Effector CD4-positive, alpha-beta T cell (primary cell): ENCODE measurements at regions not wholly inside any gene's neighbourhood (a gene's known extent, or its start where the extent isn't known, plus 50 kb on each side); places are given as distances from the start of the nearest gene placed in this dataset.
"Not testable (repeated sequence)": the region's sequence is repeated elsewhere in the genome, so short reads cannot be mapped to it uniquely, and the experiment has no call there.

ENCODE experiments used
- DNase-seq: peaks from one replicate; pipeline ENCODE4 v3.0.0-alpha.2; 2020

DNA sequence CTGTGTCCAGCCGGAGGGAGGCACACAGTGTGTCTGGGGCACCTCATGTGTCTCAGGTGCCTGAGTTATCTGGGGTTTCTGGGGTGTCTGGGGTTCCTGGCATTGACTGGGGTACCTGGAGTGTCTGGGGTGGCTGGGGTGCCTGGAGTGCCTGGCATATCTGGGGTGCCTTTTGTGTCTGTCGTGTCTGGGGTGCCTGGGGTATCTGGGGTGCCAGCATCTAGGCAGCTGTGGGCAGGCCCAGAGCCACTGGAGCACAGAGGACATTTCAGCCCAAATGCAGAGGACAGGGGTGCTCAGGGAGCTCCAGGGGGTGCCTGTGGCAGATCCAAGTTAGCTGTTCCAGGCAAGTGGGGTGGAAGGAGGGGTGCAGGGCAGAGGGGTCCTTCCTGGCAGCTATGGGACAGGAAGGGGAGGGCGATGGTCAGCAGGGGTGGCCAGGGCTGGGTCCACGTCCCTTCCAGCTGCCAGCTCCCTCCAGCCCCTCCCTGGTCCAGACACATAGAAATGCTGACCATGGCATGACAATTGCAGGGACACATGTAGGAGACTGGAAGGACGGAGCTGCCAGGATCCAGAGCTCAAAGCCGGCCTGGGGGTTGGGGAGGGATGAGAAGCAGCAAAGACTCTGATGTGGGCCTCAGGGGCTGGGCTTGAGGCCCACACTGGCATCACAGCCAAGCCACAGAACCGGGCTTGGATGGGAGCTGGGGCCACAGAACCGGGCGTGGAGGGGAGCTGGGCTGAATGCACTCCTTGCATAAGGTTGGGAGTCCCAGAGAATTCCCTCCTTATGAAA lies 133.0 kb downstream of the BRD1 start:
- no peak for DNase-seq

DNA sequence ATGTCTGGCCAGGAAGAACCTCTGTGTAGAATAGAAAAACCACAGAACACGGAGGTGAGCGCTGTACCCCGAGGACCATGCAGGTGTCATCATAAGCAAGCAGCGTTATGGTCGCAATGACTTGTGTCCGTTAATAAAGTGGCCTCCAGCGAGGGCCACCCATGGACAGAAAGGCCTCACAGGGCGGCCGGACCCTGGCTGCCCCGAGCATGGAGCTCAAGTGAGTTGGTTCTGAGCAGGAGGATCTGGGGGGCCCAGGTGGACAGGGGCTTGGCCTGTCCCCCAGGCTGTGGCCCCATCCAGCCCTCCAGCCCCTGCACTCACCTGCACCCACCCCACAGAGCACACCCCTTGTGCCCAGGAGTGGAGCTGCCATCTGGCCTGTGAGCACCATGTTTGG lies 133.8 kb downstream of the BRD1 start:
- no peak for DNase-seq

DNA sequence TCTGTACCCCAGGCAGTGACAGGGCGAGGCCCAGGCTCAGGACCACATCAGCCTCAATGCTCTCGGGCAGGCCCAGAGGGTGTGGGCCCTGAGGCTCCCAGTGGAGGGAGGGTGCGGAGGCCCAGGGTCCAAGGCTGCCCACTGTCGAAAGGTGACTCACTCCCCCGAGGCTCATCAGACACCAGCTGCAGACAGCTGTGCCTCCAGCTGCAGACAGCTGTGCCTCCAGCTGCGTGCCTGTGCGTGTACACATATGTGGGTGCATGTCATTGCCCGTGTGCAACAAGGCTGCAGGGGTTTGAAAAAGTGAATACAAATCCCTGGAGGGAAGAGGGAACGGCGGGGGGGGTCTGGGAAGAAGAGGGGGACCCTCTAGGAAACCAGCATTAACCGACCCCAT lies 134.3 kb downstream of the BRD1 start:
- DNase-seq: no peak

DNA sequence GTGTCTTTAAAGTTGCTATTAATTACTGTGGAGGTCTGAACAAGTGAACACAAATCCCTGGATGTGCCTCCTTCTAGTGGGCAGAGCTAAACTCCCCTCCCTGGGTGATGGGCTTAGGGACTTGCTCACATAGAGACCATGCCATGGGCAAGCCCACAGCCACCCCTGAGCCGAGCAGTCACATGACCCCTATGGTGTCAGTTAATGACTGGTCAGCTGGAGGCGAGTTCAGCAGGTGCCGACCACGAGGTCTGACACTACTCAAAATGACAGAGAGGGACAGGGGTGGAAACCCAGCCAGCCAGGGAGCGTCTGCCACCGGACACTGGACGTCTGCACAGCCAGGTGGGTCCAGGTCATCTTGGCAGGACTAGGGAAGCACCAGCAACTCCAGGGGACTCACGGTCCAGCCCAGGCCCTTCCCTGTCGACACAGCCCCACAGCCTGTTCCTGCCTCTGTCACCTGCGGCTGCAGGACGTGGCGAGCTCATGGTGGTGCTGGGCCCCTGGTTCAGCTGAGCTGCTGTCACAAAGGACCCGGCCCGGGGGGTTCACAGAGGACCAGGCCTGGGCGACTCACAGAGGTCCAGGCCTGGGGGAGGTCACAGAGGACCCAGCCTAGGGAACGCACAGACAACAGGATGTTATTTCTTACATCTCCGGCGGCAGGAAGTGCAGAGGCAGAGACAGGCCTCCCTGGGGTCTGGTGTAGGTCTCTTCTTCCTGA lies 135.0 kb downstream of the BRD1 start:
- no peak for DNase-seq

DNA sequence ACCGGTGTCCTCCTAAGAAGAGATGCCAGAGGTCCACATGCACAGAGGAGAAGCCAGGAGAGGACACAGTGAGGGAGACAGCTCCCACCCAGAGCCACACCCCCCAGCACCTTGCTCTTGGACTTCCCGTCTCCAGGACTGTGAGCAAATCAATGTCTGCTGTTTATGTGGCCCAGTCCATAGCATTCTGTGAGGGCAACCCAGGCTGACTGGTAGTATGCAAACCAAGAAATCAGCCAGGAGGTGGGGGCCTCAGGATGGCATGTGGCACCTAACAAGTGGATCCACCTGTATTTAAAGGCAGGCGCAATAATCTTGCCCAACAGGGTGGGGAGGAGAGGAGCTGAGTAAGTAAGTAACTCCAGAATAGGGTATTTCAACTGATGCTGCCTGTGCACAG lies 136.4 kb downstream of the BRD1 start:
- no peak for DNase-seq

DNA sequence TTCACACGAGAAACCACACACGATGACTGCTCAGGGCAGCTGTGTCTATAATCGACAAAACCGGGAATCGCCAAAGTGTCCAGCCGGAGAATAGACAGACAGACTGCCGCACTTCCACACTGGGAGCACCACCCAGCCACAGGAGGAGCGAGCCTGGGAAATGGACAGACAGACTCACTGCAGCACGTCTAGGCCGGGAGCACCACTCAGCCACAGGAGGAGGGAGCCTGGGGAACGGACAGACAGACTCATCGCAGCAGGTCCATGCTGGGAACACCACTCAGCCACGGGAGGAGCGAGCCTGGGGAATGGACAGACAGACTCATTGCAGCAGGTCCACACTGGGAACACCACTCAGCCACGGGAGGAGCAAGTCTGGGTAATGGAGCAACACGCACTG lies 137.2 kb downstream of the BRD1 start:
- DNase-seq: no peak

DNA sequence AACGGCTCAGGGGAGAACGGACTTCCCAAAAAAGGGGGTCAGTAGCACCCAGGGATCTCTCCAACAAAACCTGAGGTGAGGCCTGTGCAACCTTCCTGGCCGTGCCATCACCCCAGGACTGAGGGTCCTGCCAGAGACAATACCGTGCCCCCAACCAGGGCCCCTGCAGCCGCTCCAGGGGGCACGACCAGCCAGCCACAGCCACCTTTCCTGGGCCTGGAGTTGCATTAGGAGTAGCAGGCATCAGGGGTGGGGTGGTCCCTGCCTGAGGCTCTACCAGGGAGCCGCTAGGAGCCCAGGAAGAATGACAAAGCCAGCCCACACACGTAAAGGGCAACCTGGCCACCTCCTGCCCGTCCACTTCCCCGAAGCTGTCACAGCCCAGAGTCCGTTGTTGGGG lies 137.8 kb downstream of the BRD1 start:
- DNase-seq: no peak

DNA sequence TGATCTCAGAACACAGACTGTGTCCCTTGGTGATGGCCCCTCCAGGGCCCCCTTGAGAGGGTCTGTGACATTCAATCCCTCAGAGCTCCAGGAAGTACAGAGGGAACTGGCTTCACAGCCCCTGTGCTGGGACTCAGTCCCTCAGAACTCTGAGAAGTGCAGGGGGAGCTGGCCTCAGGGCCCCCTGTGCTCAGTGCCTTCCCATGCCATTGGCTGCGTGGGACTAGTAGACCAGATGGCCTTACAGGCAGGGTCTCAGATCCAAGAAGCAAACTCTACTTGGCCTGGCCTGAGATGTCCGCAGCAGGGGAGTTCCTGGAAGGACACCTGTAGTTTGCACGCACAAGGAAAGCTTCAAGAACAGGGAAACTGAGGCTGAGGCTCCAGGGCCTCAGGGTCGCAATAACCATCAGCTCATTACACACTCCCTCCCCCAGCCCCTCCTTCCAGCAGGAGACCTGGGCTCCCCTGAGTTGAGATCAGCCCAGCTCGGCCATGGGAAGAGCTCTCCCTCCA lies 138.4 kb downstream of the BRD1 start:
- DNase-seq: no peak

DNA sequence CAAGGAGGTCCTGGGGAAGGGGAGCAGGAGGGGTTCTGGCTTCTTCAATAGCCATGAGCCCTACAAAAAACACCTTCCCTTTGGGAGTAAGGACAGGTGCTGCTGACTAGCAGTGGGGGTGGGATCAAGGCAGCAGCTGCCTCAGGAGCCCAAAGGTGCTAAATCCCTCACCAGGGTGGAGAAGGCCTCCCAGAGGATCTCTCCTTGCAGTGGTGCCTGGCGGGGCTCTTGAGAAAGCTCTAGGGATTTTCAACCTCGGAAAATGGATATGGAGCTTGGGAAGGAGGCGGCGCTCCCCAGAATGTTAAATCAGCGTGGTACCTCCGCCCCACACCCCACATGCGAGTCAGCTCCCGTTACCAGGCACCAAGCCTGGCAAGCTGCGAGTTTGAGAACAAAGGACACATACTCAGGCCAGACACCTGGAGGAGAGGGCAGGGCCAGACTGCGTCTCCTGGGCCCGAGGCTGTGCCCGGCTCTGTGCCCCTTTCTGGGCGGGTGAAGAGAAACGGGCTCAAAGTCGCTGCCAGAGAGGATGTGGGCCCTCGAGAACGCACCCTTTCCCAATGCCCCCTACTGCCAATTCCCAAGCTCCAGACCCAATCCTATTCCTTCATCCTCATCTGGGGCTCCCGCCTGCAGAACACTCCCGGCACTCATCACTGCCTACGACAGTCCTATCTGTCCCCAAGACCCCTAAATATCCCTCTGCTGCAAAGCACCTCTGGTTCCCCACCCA lies 139.0 kb downstream of the BRD1 start:
- DNase-seq: no peak

DNA sequence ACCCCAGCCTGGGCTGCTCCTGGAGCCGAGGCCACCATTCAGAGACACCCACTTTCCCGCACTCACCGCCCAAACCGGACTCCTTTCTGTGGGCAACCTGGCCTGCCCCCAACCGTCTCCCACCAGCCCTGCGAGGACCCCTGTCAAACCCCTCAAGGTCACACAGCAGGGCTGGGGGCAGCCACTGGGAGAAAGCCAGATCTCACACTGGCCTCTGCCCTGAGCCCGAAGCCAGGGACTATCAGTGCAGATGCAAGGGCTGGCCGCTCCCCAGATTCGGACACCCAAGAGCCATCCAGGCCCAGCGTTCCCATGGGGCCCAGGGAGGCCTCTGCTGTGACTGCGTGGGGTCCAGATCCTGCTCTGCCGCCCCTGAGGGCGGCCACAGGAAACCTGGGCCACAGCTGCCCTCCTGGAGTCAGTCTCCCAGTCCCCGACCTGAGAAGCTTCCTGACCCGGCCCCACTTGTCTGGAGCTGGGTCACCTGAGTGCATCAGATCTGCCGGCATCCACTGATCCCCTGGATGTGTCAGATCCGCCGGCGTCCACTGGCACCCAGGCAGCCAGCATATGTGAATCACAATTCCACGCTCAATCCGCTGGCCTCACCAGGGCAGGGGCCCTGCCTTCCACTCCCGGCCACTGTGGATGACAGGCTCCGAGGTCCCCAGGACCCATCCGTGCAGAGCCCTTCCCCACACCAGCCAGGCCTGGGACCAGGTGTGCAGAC lies 139.7 kb downstream of the BRD1 start:
- DNase-seq: no peak

DNA sequence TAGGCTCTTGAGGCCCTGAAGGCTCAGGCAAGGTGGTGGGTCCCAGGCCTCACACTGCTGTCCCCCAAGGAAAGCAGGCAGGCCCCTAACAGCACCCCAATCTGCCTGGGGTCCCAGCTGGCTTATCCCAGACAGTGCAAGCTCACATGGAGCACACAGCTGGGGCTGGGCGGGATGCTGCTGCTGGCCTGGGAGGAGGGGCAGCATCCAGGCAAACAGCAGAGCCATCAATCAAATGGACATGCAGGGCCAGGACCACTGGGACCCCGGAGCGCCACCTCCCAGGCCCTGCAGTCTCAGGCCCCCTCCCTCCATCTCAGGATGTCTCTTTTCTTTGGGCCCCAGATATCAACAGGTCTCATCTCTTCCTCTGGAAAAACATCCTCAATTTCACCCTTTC lies 140.3 kb downstream of the BRD1 start:
- DNase-seq: no peak

DNA sequence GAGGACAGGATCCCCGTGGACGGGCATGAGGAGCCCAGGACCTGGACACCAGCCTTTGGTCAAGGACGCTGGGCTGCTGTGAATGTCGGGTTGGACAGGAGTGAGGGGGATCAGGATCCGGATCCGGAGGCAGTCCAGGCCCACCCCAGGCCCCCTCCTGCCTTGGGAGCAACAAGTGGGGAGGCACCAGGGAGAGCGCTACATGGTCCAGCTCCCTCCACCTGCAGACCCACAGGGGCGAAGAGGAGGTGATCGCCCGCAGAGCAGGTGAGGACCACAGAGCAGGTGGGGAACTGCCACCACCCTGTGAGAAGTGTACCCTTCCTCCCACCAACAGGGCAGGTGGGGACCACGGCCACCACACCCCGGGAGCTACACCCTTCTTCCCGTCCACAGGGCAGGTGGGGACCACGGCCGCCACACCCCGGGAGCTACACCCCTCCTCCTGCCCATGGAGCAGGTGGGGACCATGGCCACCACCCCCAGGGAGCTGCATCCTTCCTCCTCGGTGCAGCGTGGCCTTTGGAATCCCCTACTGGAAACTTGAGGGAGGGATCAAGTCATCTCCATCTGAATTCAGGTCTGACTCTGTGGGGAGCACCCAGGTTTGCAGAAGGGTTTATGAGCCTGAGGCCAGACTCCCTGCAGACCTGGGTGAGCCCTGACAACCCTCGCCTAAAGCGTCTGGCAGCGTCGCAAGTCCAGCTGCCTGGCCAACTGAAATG lies 141.0 kb downstream of the BRD1 start:
- DNase-seq: no peak

DNA sequence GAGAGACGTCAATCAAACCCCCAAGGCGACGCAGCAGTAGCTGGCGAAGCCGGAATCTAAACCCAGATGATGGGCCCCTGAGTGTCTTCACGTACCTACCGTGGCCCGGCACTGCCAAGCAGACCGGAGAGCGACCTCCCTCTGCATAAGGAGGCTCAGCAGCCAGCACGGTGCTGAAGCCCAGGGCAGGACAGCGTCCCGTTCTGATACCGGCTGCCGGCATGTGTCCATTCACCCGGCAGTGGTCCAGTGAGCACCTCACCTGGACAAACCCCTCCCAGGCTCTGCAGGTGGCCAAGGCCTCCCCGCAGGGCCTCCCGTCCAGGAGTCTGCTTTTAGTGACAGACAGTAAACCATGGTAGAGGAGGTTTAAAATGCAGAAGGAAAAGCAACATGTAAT lies 142.0 kb downstream of the BRD1 start:
- no peak for DNase-seq

DNA sequence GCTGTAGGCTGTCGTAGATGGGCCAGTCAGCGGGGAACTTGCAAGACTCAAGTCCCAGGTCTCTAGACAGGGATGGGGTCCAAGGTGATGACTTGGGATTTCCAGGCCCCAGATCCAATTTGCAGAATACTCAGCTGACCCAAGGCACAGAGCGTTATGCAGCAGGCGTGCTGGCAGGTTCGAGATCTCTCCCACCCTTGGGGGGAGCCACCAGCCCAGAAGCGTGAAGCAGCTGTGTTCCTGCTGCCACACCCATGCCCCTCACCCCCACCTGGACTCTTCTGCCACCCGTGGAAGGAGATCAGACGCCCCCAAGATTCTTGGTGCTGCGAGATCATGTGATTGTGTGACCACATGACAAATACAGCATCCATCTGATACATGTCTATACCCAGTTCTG lies 142.6 kb downstream of the BRD1 start:
- no peak for DNase-seq

DNA sequence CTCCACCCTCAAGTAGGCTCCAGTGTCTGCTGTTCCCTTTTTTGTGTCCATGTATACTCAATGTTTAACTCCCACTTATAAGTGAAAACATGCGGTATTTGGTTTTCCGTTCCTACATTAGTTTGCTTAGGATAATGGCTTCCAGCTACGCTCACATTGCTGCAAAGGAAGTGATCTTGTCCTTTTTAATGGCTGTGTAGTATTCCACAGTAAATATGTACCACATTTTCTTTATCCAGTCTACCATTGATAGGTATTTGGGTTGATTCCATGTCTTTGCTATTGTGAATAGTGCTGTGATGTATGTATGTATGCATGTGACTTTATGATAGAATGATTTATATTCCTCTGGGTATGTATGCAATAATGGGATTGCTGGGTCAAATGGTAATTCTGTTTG lies 144.6 kb downstream of the BRD1 start:
- DNase-seq: no peak

DNA sequence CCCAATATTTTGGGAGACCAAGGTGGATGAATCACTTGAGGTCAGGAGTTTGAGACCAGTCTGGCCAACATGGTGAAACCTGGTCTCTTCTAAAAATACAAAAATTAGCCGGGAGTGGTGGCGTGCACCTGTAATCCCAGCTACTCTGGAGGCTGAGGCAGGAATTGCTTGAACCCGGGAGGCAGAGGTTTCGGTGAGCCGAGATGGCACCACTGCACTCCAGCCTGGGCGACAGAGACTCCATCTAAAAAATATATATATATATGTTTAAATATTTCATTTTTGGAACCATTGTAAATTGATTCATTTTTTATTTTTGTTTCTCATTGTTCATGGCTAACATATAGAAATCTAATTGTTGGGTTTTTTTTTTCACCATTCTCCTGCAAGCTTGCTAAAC lies 146.9 kb downstream of the BRD1 start:
- DNase-seq: not testable (repeated sequence)

DNA sequence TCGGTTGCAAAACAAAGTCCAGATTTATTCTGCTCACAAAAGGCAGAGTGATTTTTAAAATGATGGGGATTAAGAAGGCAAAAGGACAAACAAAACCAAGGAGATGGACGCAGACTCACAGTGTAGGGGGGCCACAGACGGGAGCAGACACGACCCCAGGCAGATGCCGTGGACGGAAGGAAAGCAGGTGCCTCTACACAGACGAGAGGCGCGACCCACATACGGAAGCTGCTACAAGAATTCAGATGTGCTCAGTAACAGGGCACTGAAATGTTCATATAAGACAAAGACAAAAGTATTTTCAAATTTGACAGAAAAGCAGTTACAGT lies 148.9 kb downstream of the BRD1 start:
- no peak for DNase-seq

DNA sequence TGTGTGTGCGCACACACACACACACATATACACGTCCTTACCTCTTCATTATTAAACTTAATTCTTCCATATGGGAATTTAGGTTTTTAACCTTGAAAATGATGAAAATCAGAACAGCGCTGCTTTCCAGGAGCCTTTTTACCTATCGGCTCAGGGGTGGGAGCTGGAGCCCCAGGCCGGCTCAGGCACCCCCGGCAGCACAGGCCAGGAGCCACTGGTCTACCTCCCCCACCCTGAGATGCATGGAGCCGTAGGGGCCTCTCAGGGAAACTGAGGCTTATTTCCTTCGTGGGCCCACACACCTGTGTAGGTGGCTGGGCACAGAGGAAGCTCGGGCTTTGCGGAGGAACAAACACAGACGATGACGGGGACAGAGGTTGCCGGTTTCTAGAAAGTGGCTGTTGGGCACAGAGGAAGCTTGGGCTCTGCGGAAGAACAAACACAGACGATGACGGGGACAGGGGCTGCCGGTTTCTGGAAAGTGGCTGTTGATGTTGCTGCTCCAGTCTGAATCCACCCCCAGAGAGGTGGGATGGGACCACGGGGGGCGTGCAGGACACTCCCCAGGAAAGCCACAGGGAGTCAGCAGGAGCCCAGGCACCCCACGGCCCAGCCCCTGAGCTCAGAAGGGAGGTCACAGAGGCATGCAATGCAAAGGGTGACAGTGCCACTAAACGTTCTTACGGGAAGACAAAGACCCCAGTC lies 149.4 kb downstream of the BRD1 start:
- DNase-seq: no peak

DNA sequence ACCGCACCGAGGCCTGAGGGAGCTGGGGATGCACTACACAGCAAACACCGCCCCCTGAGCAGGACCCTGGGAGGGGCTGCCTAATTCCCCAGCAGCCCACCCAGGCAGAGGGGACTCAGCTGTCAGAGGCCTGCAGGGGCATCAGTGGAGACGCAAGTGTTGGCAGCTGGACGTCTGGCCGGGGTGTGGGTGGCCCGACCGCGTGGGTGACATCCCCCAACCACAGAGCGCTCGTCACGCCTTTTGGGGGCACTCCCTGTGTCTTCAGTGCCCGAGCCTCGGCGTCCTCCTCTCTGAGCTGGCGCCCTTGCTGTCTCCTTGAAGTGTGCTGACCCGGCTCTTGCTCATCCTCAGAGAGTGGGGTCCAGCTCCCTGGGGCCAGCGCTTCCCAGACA lies 150.2 kb downstream of the BRD1 start:
- DNase-seq: no peak

DNA sequence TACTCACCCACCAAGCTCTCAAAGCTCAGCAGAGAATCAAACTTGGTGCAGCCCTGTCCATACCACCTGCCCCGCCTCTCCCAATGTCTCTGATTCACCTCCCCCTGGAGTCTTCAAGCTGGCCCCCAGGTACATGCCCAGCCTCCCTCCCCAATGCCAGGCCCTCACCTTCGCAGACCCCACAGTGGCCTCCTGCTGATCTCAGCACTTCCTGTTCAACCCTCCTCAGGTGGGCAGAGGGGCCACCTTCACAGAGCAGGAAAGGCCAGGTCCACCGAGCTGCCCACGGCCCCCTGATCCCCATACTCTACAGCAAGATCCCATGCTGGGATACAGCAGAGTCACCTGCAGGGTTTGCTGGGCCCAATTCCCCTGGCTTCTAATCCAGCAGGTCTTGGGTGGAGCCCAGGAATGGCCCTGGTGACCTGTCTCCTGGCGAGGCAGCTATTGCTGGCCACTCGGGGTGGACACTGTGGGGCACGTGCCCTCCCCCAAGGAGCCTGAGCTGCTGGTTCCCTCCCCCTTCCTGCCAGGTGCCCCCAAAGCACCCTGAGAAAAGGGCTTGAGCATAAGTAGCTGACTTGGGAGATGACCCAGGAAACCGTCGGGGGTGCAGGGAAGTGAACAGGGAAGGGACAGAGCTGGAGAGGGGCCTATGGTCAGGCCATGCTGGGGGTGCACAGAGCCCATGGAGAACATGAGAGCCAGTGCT lies 150.7 kb downstream of the BRD1 start:
- DNase-seq: no peak

DNA sequence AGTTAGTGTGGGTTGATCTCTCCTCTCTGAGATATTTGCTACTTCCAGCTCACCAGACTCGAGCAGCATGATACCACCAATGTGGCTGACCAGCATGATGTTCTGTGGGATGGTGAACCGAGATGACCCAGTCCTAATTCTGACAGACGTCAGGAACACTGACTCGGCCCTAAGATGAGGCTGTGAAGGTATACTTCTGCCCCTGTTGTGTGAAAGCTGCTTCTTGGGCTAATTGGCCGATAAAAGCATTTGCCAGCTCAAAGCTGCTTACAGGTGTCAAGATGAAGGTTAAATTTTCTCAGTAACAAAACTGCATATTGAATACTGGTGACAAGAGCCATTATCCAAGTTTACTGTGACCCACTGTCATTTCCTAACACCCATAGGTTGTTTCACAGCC lies 151.4 kb downstream of the BRD1 start:
- no peak for DNase-seq
